ENCODE measurements at regions not wholly inside any gene's neighbourhood (a gene's known extent, or its start where the extent isn't known, plus 50 kb on each side); places are given as distances from the start of the nearest gene placed in this dataset.
A peak's percentile ranks its signal among the peaks of the same experiment; 100 is the strongest.

GRCh38 chr4:24637173-24637572 is 52.8 kb upstream of the DHX15 start:
- no peak for TF ChIP-seq CTCF (IDR thresholded peaks at IDR 0.05)
- WGBS, 2 donors: 81 to 93% methylated on average over 13 of the region's 13 CpGs
- DNase-seq (no peak), ATAC-seq (no peak), FAIRE-seq (no peak)
- Histone ChIP-seq H3K4me1 (no peaks in the 10 kb centered on the region), H3K27me3 (no peaks in the 10 kb centered on the region), H3K9me3 (no peaks in the 10 kb centered on the region), H3K4me3 (no peak overlapping the region), H3K27ac (no peak overlapping the region), H3K36me3 (no peaks in the 10 kb centered on the region)
- intact Hi-C loops (cut with DNase I): no loop called here

GRCh38 chr4:24638396-24638875 is 54.1 kb upstream of the DHX15 start:
- ATAC-seq (no peak), DNase-seq (no peak), FAIRE-seq (no peak)
- Histone ChIP-seq H3K4me1 (no peaks in the 10 kb centered on the region), H3K27me3 (no peaks in the 10 kb centered on the region), H3K4me3 (no peak overlapping the region), H3K27ac (no peak overlapping the region), H3K9me3 (no peaks in the 10 kb centered on the region), H3K36me3 (no peaks in the 10 kb centered on the region)
- 84 to 94% methylated on average over 1 of the region's 1 CpG for WGBS, 2 donors
- intact Hi-C loops (cut with DNase I): no loop called here
- no peak for TF ChIP-seq CTCF (IDR thresholded peaks at IDR 0.05)

- intact Hi-C loops (cut with DNase I): no loop called here
- Histone ChIP-seq H3K27ac (no peak overlapping the region), H3K4me3 (no peak overlapping the region), H3K27me3 (no peaks in the 10 kb centered on the region), H3K4me1 (no peaks in the 10 kb centered on the region), H3K36me3 (no peaks in the 10 kb centered on the region), H3K9me3 (no peaks in the 10 kb centered on the region)
- TF ChIP-seq CTCF (IDR thresholded peaks at IDR 0.05): no peak
- FAIRE-seq (no peak), DNase-seq (no peak), ATAC-seq (no peak)
- 92 to 93% methylated on average over 5 of the region's 5 CpGs for WGBS, 2 donors
Observed at GRCh38 chr4:24639714-24640113, 55.4 kb upstream of the DHX15 start.

GRCh38 chr4:24640366-24640765 is 56.0 kb upstream of the DHX15 start:
- H3K27me3 ChIP-seq: no peaks in the 10 kb centered on the region
- no peak for DNase-seq
- FAIRE-seq: no peak
- H3K27ac ChIP-seq: no peak overlapping the region
- no peak overlapping the region for H3K4me3 ChIP-seq
- ATAC-seq: no peak
- no peaks in the 10 kb centered on the region for H3K36me3 ChIP-seq
- H3K4me1 ChIP-seq: no peaks in the 10 kb centered on the region
- no peak for TF ChIP-seq CTCF (IDR thresholded peaks at IDR 0.05)
- intact Hi-C loops (cut with DNase I): no loop called here
- no peaks in the 10 kb centered on the region for H3K9me3 ChIP-seq
- 74 to 76% methylated on average over 7 of the region's 7 CpGs for WGBS, 2 donors

GRCh38 chr4:24642981-24643547 is 58.7 kb upstream of the DHX15 start:
- FAIRE-seq: no peak
- no peak overlapping the region for H3K4me3 ChIP-seq
- H3K27me3 ChIP-seq: no peaks in the 10 kb centered on the region
- H3K27ac ChIP-seq: peak overlapping the region in 1 of 4 donors; percentile 55
- TF ChIP-seq CTCF (IDR thresholded peaks at IDR 0.05): no peak
- no peak for DNase-seq
- H3K9me3 ChIP-seq: no peaks in the 10 kb centered on the region
- H3K36me3 ChIP-seq: no peaks in the 10 kb centered on the region
- no peaks in the 10 kb centered on the region for H3K4me1 ChIP-seq
- 13 to 22% methylated on average over 3 of the region's 3 CpGs for WGBS, 2 donors
- intact Hi-C loops (cut with DNase I): no loop called here
- peak; percentile 28 to 87 (median 76) for ATAC-seq

Measured in pancreas (tissue), 10 donors.